Fibroblast of villous mesenchyme (primary cell): ENCODE measurements at regions not wholly inside any gene's neighbourhood (a gene's known extent, or its start where the extent isn't known, plus 50 kb on each side); places are given as distances from the start of the nearest gene placed in this dataset.
A peak's percentile ranks its signal among the peaks of the same experiment; 100 is the strongest.

Experiments used
- DNase-seq: peaks from one replicate; pipeline ENCODE4 v3.0.0-alpha.2; 2010; ENCODE audit warnings: low read depth
- H3K4me3 ChIP-seq: 2 replicates; pipeline ENCODE4 v1.5.1; 2011; ENCODE audit warnings: low read depth, mild to moderate bottlenecking, low read length
- CTCF ChIP-seq: IDR thresholded peaks from 2 replicates; pipeline ENCODE4 v1.5.1; 2012; ENCODE audit warnings: low read depth, mild to moderate bottlenecking, low read length; ENCODE audit not compliant: insufficient read depth

GRCh38 chr4:123104310-123105025 is 182.1 kb upstream of the NUDT6 start:
- peak; percentile 53 for DNase-seq
- no peak for TF ChIP-seq CTCF
- no peak overlapping the region for H3K4me3 ChIP-seq

- H3K4me3 ChIP-seq, result no peak overlapping the region
- DNase-seq, result no peak
Measured at GRCh38 chr4:123105026-123105420, 182.6 kb upstream of the NUDT6 start.

GRCh38 chr4:123106747-123107146 is 184.3 kb upstream of the NUDT6 start:
- no peak for TF ChIP-seq CTCF
- no peak for DNase-seq
- no peak overlapping the region for H3K4me3 ChIP-seq

More at GRCh38 chr4:123105026-123105420, 182.6 kb upstream of the NUDT6 start:
- TF ChIP-seq CTCF, result no peak

GRCh38 chr4:123107444-123108252 is 185.3 kb upstream of the NUDT6 start:
- no peak overlapping the region for H3K4me3 ChIP-seq
- no peak for DNase-seq
- TF ChIP-seq CTCF, result no peak

- no peak for TF ChIP-seq CTCF
- no peak for DNase-seq
- no peak overlapping the region for H3K4me3 ChIP-seq
Measured at GRCh38 chr4:123109139-123109538, 186.7 kb upstream of the NUDT6 start.

GRCh38 chr4:123110147-123110546 is 187.8 kb upstream of the NUDT6 start:
- no peak overlapping the region for H3K4me3 ChIP-seq
- DNase-seq, result peak; percentile 38
- no peak for TF ChIP-seq CTCF

GRCh38 chr4:123110685-123111084 is 188.3 kb upstream of the NUDT6 start:
- DNase-seq, result no peak
- TF ChIP-seq CTCF, result no peak
- H3K4me3 ChIP-seq, result no peak overlapping the region
